ENCODE measurements at regions not wholly inside any gene's neighbourhood (a gene's known extent, or its start where the extent isn't known, plus 50 kb on each side); places are given as distances from the start of the nearest gene placed in this dataset.

GRCh38 chr4:157509341-157509740 lies 288.8 kb downstream of the GRIA2 start:
- DNase-seq (ENCODE audit: low read depth) = no peak

GRCh38 chr4:157502656-157503055 lies 282.1 kb downstream of the GRIA2 start:
- no peak for DNase-seq (ENCODE audit: low read depth)

DNA sequence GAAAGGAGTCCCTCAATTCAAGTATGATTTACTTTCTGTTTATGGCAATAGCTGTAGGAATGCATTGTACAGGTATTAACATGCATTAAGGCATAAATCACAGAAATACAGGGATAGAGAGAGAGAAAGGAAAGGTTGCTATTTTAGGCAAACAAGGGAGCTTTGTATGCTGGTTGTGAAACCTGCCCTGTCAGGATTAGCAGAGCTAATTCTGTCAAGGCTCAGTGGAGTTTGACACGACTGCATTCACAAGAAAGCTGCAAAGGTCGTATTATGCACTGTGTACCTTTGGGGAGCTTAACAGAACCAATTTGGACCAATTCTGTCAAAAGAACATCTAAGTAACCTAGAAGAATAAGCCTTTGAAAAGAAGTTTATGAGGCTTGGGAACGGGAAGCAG lies 239.3 kb downstream of the GRIA2 start:
- no peak for DNase-seq (ENCODE audit: low read depth)

- DNase-seq (ENCODE audit: low read depth) = no peak
These were observed 226.7 kb downstream of the GRIA2 start for GRCh38 chr4:157447195-157447594.

DNA sequence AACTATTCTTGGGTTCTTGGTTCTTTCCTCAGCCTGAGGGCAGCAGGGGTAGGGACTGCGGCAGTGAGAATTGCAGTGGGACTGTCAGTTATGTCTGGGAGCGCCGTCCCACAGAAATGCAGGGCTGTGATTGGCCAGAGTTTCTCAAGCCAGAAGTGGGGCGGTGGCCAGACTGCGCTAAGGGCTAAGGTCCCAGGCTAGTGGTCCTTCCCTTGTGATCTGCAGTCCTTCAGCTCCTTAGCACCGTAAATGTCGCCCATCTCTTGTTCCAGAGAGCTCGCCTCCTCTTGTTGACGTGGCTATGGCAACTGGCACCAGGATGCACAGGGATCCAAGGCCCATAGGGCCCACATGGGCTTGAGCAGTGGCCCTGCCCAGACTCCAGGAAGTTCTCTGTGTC lies 223.5 kb downstream of the GRIA2 start:
- DNase-seq (ENCODE audit: low read depth) = no peak

GRCh38 chr4:157443537-157443936 lies 223.0 kb downstream of the GRIA2 start:
- DNase-seq (ENCODE audit: low read depth) = no peak

DNA sequence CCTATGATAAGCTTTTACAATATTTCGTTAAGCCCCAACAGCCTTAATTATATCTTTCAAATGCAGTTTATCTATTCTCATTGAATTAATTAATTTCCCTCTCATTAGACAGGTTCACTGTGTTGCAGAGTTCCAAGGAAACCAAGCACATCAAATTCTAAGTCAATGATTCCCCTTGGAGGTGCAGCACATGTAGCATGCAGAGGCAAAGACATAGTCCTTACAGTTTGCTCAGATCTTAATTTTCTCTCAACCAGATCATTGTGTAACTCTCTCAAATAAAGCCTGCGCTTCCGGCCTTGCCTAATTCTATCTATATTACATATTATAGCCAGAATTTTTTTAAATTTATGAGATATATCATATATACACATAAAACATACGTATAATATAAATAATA lies 205.4 kb downstream of the GRIA2 start:
- DNase-seq (ENCODE audit: low read depth) = no peak

- DNase-seq (ENCODE audit: low read depth) = no peak
These were observed 203.0 kb downstream of the GRIA2 start for GRCh38 chr4:157423526-157424020.

GRCh38 chr4:157421365-157421764 lies 200.8 kb downstream of the GRIA2 start:
- DNase-seq (ENCODE audit: low read depth) = no peak

All from activated gamma-delta T cell treated with anti-CD3 and anti-CD28 coated beads, Interleukin-2, amount 50 U/mL, for 16 hours (primary cell).